ENCODE measurements at regions not wholly inside any gene's neighbourhood (a gene's known extent, or its start where the extent isn't known, plus 50 kb on each side); places are given as distances from the start of the nearest gene placed in this dataset.
"Not testable (repeated sequence)": the region's sequence is repeated elsewhere in the genome, so short reads cannot be mapped to it uniquely, and the experiment has no call there.

- not testable (repeated sequence) for DNase-seq; H3K27ac ChIP-seq (ENCODE audit: low read depth in 1 of 3, low read length in 2 of 3); H3K4me1 ChIP-seq (ENCODE audit: control insufficient read depth in 3 of 3, insufficient read depth in 2 of 3, low read depth in 1 of 3, low read length in 2 of 3); FAIRE-seq; H3K27me3 ChIP-seq (ENCODE audit: control insufficient read depth in 3 of 3, insufficient read depth in 3 of 3, low read length in 3 of 3); H3K4me3 ChIP-seq (ENCODE audit: low read depth in 1 of 3, low read length in 3 of 3); H3K9me3 ChIP-seq (ENCODE audit: control insufficient read depth in 2 of 2, insufficient read depth in 1 of 2, low read depth in 1 of 2, low read length in 1 of 2); H3K36me3 ChIP-seq (ENCODE audit: control insufficient read depth in 3 of 3, insufficient read depth in 2 of 3, low read depth in 1 of 3, low read length in 3 of 3)
- 94 to 98% (median 95%) methylated on average over 29 to 36 of the region's 36 CpGs for WGBS, 3 donors
Observed at GRCh38 chr3:156041216-156041841, 79.0 kb upstream of the KCNAB1 start.

DNA sequence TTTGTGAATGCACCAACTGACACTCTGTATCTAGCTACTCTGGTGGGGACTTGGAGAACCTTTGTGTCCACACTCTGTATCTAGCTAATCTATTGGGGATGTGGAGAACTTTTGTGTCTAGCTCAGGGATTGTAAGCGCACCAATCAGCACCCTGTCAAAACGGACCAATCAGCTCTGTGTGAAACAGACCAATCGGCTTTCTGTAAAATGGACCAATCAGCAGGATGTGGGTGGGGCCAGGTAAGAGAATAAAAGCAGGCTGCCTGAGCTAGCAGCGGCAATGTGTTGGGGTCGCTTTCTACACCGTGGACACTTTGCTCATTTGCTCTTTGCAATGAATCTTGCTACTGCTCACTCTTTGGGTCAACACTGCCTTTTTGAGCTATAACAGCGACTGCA lies 78.5 kb upstream of the KCNAB1 start:
- not testable (repeated sequence) for H3K27me3 ChIP-seq (ENCODE audit: control insufficient read depth in 3 of 3, insufficient read depth in 3 of 3, low read length in 3 of 3); H3K4me1 ChIP-seq (ENCODE audit: control insufficient read depth in 3 of 3, insufficient read depth in 2 of 3, low read depth in 1 of 3, low read length in 2 of 3); H3K36me3 ChIP-seq (ENCODE audit: control insufficient read depth in 3 of 3, insufficient read depth in 2 of 3, low read depth in 1 of 3, low read length in 3 of 3); H3K4me3 ChIP-seq (ENCODE audit: low read depth in 1 of 3, low read length in 3 of 3); DNase-seq; H3K9me3 ChIP-seq (ENCODE audit: control insufficient read depth in 2 of 2, insufficient read depth in 1 of 2, low read depth in 1 of 2, low read length in 1 of 2); H3K27ac ChIP-seq (ENCODE audit: low read depth in 1 of 3, low read length in 2 of 3); FAIRE-seq
- WGBS, 3 donors = 84 to 89% (median 89%) methylated on average over 7 of the region's 7 CpGs

- WGBS, 3 donors = 46 to 50% (median 50%) methylated on average over 17 of the region's 17 CpGs
- DNase-seq; H3K27me3 ChIP-seq (ENCODE audit: control insufficient read depth in 3 of 3, insufficient read depth in 3 of 3, low read length in 3 of 3): not testable (repeated sequence)
Observed at GRCh38 chr3:156043832-156044633, 76.3 kb upstream of the KCNAB1 start.

DNA sequence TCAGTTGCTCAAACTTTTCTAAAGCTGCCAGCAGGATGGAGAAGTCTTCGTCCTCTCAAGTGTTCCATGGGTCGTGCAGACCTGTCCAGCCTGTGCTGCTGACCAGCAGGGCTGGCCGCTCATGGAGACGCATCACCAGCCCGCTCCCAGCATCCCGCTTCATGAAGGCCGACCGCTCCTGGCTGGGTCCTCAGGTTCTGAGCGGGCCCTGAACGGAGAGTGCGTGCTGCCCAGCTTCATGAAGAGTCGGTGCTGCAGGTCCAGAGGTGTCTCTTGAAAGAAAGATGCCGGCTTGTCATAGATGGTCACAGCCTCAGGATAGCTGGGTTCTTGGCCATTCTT lies 75.8 kb upstream of the KCNAB1 start:
- Histone ChIP-seq H3K27ac (ENCODE audit: low read depth in 1 of 3, low read length in 2 of 3) (no peak overlapping the region), H3K9me3 (ENCODE audit: control insufficient read depth in 2 of 2, insufficient read depth in 1 of 2, low read depth in 1 of 2, low read length in 1 of 2) (no peaks in the 10 kb centered on the region), H3K36me3 (ENCODE audit: control insufficient read depth in 3 of 3, insufficient read depth in 2 of 3, low read depth in 1 of 3, low read length in 3 of 3) (no peaks in the 10 kb centered on the region), H3K4me1 (ENCODE audit: control insufficient read depth in 3 of 3, insufficient read depth in 2 of 3, low read depth in 1 of 3, low read length in 2 of 3) (no peaks in the 10 kb centered on the region), H3K27me3 (ENCODE audit: control insufficient read depth in 3 of 3, insufficient read depth in 3 of 3, low read length in 3 of 3) (peaks cover 0 to under 1% (median 0%) of the 10 kb centered on the region in 3 donors), H3K4me3 (ENCODE audit: low read depth in 1 of 3, low read length in 3 of 3) (no peak overlapping the region)
- DNase-seq (no peak), FAIRE-seq (no peak)
- WGBS, 3 donors = 93 to 95% (median 95%) methylated on average over 13 of the region's 13 CpGs

More at GRCh38 chr3:156043832-156044633, 76.3 kb upstream of the KCNAB1 start:
- not testable (repeated sequence) for FAIRE-seq; H3K36me3 ChIP-seq (ENCODE audit: control insufficient read depth in 3 of 3, insufficient read depth in 2 of 3, low read depth in 1 of 3, low read length in 3 of 3); H3K9me3 ChIP-seq (ENCODE audit: control insufficient read depth in 2 of 2, insufficient read depth in 1 of 2, low read depth in 1 of 2, low read length in 1 of 2); H3K4me3 ChIP-seq (ENCODE audit: low read depth in 1 of 3, low read length in 3 of 3); H3K27ac ChIP-seq (ENCODE audit: low read depth in 1 of 3, low read length in 2 of 3); H3K4me1 ChIP-seq (ENCODE audit: control insufficient read depth in 3 of 3, insufficient read depth in 2 of 3, low read depth in 1 of 3, low read length in 2 of 3)

DNA sequence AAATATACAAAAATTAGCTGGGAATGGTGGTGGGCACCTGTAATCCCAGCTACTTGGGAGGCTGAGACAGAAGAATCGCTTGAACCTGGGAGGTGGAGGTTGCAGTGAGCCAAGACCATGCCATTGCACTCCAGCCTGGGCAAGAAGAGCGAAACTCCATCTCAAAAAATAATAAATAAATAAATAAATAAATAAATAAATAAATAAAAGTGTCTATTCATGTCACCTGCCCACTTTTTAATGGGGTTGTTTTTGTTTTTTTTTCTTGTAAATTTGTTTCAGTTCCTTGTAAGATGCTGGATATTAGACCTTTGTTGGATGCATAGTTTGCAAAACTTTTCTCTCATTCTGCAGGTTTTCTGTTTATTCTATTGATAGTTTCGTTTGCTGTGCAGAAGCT lies 71.9 kb upstream of the KCNAB1 start:
- not testable (repeated sequence) for FAIRE-seq; H3K4me1 ChIP-seq (ENCODE audit: control insufficient read depth in 3 of 3, insufficient read depth in 2 of 3, low read depth in 1 of 3, low read length in 2 of 3)
- 82 to 88% (median 86%) methylated on average over 3 of the region's 3 CpGs for WGBS, 3 donors

GRCh38 chr3:156050918-156051317 lies 69.5 kb upstream of the KCNAB1 start:
- H3K4me3 ChIP-seq (ENCODE audit: low read depth in 1 of 3, low read length in 3 of 3) = no peak overlapping the region
- no peaks in the 10 kb centered on the region for H3K36me3 ChIP-seq (ENCODE audit: control insufficient read depth in 3 of 3, insufficient read depth in 2 of 3, low read depth in 1 of 3, low read length in 3 of 3)
- peaks cover 0 to 3% (median 0%) of the 10 kb centered on the region in 3 donors for H3K27me3 ChIP-seq (ENCODE audit: control insufficient read depth in 3 of 3, insufficient read depth in 3 of 3, low read length in 3 of 3)
- peaks cover 0 to 9% of the 10 kb centered on the region in 2 donors for H3K9me3 ChIP-seq (ENCODE audit: control insufficient read depth in 2 of 2, insufficient read depth in 1 of 2, low read depth in 1 of 2, low read length in 1 of 2)
- WGBS, 3 donors = 88 to 100% (median 93%) methylated on average over 1 of the region's 1 CpG
- no peak for DNase-seq
- no peaks in the 10 kb centered on the region for H3K4me1 ChIP-seq (ENCODE audit: control insufficient read depth in 3 of 3, insufficient read depth in 2 of 3, low read depth in 1 of 3, low read length in 2 of 3)
- no peak overlapping the region for H3K27ac ChIP-seq (ENCODE audit: low read depth in 1 of 3, low read length in 2 of 3)
- no peak for FAIRE-seq

More for the DNA sequence above, 71.9 kb upstream of the KCNAB1 start:
- H3K36me3 ChIP-seq (ENCODE audit: control insufficient read depth in 3 of 3, insufficient read depth in 2 of 3, low read depth in 1 of 3, low read length in 3 of 3); H3K27ac ChIP-seq (ENCODE audit: low read depth in 1 of 3, low read length in 2 of 3); DNase-seq; H3K4me3 ChIP-seq (ENCODE audit: low read depth in 1 of 3, low read length in 3 of 3); H3K27me3 ChIP-seq (ENCODE audit: control insufficient read depth in 3 of 3, insufficient read depth in 3 of 3, low read length in 3 of 3); H3K9me3 ChIP-seq (ENCODE audit: control insufficient read depth in 2 of 2, insufficient read depth in 1 of 2, low read depth in 1 of 2, low read length in 1 of 2): not testable (repeated sequence)

GRCh38 chr3:156051651-156052050 lies 68.7 kb upstream of the KCNAB1 start:
- H3K27ac ChIP-seq (ENCODE audit: low read depth in 1 of 3, low read length in 2 of 3) = no peak overlapping the region
- peaks cover 0 to 9% of the 10 kb centered on the region in 2 donors for H3K9me3 ChIP-seq (ENCODE audit: control insufficient read depth in 2 of 2, insufficient read depth in 1 of 2, low read depth in 1 of 2, low read length in 1 of 2)
- no peaks in the 10 kb centered on the region for H3K4me1 ChIP-seq (ENCODE audit: control insufficient read depth in 3 of 3, insufficient read depth in 2 of 3, low read depth in 1 of 3, low read length in 2 of 3)
- no peaks in the 10 kb centered on the region for H3K36me3 ChIP-seq (ENCODE audit: control insufficient read depth in 3 of 3, insufficient read depth in 2 of 3, low read depth in 1 of 3, low read length in 3 of 3)
- DNase-seq (no peak), FAIRE-seq (no peak)
- no peak overlapping the region for H3K4me3 ChIP-seq (ENCODE audit: low read depth in 1 of 3, low read length in 3 of 3)
- 93 to 98% (median 96%) methylated on average over 8 to 15 of the region's 15 CpGs for WGBS, 3 donors
- H3K27me3 ChIP-seq (ENCODE audit: control insufficient read depth in 3 of 3, insufficient read depth in 3 of 3, low read length in 3 of 3) = peaks cover 0 to 3% (median 0%) of the 10 kb centered on the region in 3 donors

DNA sequence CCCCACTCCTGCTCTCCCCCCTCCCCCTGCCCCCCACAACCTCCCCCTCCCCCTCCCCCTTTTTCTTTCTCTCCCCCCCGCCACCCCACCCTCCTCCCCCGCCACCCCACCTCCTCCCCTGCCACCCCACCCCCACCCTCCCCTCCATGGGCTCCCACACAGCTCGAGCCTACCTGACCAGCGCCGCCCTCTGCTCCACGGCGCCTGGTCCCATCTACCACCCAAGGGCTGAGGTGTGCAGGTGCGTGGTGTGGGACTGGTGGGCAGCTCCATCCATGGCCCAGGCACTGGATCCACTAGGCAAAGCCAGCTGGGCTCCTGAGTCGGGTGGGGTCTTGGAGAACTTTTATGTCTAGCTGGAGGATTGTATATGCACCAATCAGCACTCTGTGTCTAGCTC lies 68.3 kb upstream of the KCNAB1 start:
- peaks cover 0 to 3% (median 0%) of the 10 kb centered on the region in 3 donors for H3K27me3 ChIP-seq (ENCODE audit: control insufficient read depth in 3 of 3, insufficient read depth in 3 of 3, low read length in 3 of 3)
- DNase-seq = no peak
- H3K36me3 ChIP-seq (ENCODE audit: control insufficient read depth in 3 of 3, insufficient read depth in 2 of 3, low read depth in 1 of 3, low read length in 3 of 3) = no peaks in the 10 kb centered on the region
- H3K9me3 ChIP-seq (ENCODE audit: control insufficient read depth in 2 of 2, insufficient read depth in 1 of 2, low read depth in 1 of 2, low read length in 1 of 2) = peaks cover 0 to 9% of the 10 kb centered on the region in 2 donors
- no peak overlapping the region for H3K27ac ChIP-seq (ENCODE audit: low read depth in 1 of 3, low read length in 2 of 3)
- FAIRE-seq = no peak
- no peak overlapping the region for H3K4me3 ChIP-seq (ENCODE audit: low read depth in 1 of 3, low read length in 3 of 3)
- 75 to 93% (median 84%) methylated on average over 3 to 7 of the region's 9 CpGs for WGBS, 3 donors
- H3K4me1 ChIP-seq (ENCODE audit: control insufficient read depth in 3 of 3, insufficient read depth in 2 of 3, low read depth in 1 of 3, low read length in 2 of 3) = no peaks in the 10 kb centered on the region

Data from small intestine (tissue), 7 donors.